AG04450 (cell line): ENCODE measurements at regions not wholly inside any gene's neighbourhood (a gene's known extent, or its start where the extent isn't known, plus 50 kb on each side); places are given as distances from the start of the nearest gene placed in this dataset.
"Not testable (repeated sequence)": the region's sequence is repeated elsewhere in the genome, so short reads cannot be mapped to it uniquely, and the experiment has no call there.

ENCODE experiments used
- CTCF ChIA-PET: fragments of 300-600, 350-600 bp; formaldehyde crosslinking; extraction: SDS; loops from one replicate; lab custom pipeline; 2022; ENCODE audit warnings: antibody characterized with exemption, inconsistent platforms; lab: Charles Lee
- POLR2A ChIA-PET: fragments of 350-600 bp; formaldehyde crosslinking; extraction: SDS; loops from one replicate; lab custom pipeline; 2021; ENCODE audit warnings: antibody characterized with exemption, inconsistent platforms; lab: Yijun Ruan, JAX
- DNase-seq: peaks from one replicate; pipeline ENCODE4 v3.0.0-alpha.2; 2011; ENCODE audit warnings: low read depth, low spot score
- H3K27ac ChIP-seq: one replicate; pipeline ENCODE4 v1.5.1; 2012; ENCODE audit warnings: low read depth, low read length, control low read depth
- H3K27me3 ChIP-seq: one replicate; pipeline ENCODE4 v1.6.0; 2012; ENCODE audit warnings: low read length; ENCODE audit not compliant: control insufficient read depth, insufficient read depth
- H3K4me3 ChIP-seq: 2 replicates; pipeline ENCODE4 v1.5.1; 2011; ENCODE audit warnings: mild to moderate bottlenecking, low read depth, low read length, control low read depth
- H3K9me3 ChIP-seq: 2 replicates; pipeline ENCODE4 v1.5.1; 2012; ENCODE audit warnings: low read length; ENCODE audit not compliant: control insufficient read depth, insufficient read depth
- CTCF ChIP-seq: IDR thresholded peaks from 2 replicates; pipeline ENCODE4 v1.5.1; 2011; ENCODE audit warnings: low read depth, low read length, control low read depth, inconsistent platforms

GRCh38 chr4:94068753-94069719 lies 138.6 kb upstream of the SMARCAD1 start:
- no peaks in the 10 kb centered on the region for H3K9me3 ChIP-seq
- TF ChIP-seq CTCF, result no peak
- ChIA-PET POLR2A (no interaction called here), CTCF (interaction anchor here (0.9 kb wide), 1 partner anchor 226 kb away, joined by 3 read pairs; no protein-coding TSS in a partner anchor)
- no peak for DNase-seq
- H3K4me3 ChIP-seq, result no peak overlapping the region
- H3K27me3 ChIP-seq, result no peaks in the 10 kb centered on the region
- no peak overlapping the region for H3K27ac ChIP-seq

GRCh38 chr4:94076498-94076897 lies 131.2 kb upstream of the SMARCAD1 start:
- Histone ChIP-seq H3K27me3 (no peaks in the 10 kb centered on the region), H3K27ac (no peak overlapping the region), H3K9me3 (no peaks in the 10 kb centered on the region), H3K4me3 (no peak overlapping the region)
- ChIA-PET CTCF (no interaction called here), POLR2A (no interaction called here)
- no peak for DNase-seq
- TF ChIP-seq CTCF, result no peak

- DNase-seq, result no peak
- TF ChIP-seq CTCF, result no peak
- H3K27ac ChIP-seq, result no peak overlapping the region
- CTCF ChIA-PET, result no interaction called here
- no peaks in the 10 kb centered on the region for H3K27me3 ChIP-seq
- no peaks in the 10 kb centered on the region for H3K9me3 ChIP-seq
- POLR2A ChIA-PET, result no interaction called here
- H3K4me3 ChIP-seq, result no peak overlapping the region
Measured at GRCh38 chr4:94084155-94084554, 123.5 kb upstream of the SMARCAD1 start.

- H3K9me3 ChIP-seq, POLR2A ChIA-PET, CTCF ChIA-PET: not testable (repeated sequence)
Measured at GRCh38 chr4:94099141-94099540, 108.5 kb upstream of the SMARCAD1 start.

GRCh38 chr4:94112644-94113043 lies 95.0 kb upstream of the SMARCAD1 start:
- no peak for DNase-seq
- Histone ChIP-seq H3K9me3 (no peaks in the 10 kb centered on the region), H3K4me3 (no peak overlapping the region), H3K27ac (no peak overlapping the region), H3K27me3 (no peaks in the 10 kb centered on the region)
- POLR2A ChIA-PET, result no interaction called here
- CTCF ChIA-PET, result no interaction called here
- TF ChIP-seq CTCF, result no peak

More at GRCh38 chr4:94099141-94099540, 108.5 kb upstream of the SMARCAD1 start:
- not testable (repeated sequence) for H3K27ac ChIP-seq, H3K27me3 ChIP-seq, DNase-seq, H3K4me3 ChIP-seq
